HG03039 (cell line): ENCODE measurements at regions not wholly inside any gene's neighbourhood (a gene's known extent, or its start where the extent isn't known, plus 50 kb on each side); places are given as distances from the start of the nearest gene placed in this dataset.

ENCODE experiments used
- ATAC-seq: cut with Tn5 transposase; IDR thresholded peaks from one replicate; pipeline ENCODE4 v1.9.1; 2021; ENCODE audit warnings: mild to moderate bottlenecking, moderate library complexity; ENCODE audit not compliant: unreplicated experiment

DNA sequence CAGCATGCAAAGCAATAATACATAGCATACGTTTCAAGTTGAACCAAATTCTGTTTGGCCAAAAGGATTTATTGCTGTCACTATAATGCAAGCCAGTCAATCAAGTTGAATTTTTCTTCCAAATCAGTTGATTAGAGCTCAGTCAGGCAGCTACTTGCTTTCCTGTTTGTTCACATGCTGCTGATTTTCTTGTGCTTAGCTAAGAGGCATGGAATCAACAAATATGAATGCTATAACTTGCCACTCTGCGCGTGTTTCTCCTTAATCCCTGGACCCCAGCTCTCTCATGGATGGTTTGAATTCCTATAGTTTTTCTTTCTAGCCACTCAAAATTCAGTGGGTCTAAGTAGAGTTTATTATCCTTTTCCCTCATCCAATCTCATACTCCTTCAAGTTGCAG is 311.3 kb downstream of the KLF5 start:
- no peak for ATAC-seq

GRCh38 chr13:73369095-73369494 is 310.3 kb downstream of the KLF5 start:
- ATAC-seq: no peak

DNA sequence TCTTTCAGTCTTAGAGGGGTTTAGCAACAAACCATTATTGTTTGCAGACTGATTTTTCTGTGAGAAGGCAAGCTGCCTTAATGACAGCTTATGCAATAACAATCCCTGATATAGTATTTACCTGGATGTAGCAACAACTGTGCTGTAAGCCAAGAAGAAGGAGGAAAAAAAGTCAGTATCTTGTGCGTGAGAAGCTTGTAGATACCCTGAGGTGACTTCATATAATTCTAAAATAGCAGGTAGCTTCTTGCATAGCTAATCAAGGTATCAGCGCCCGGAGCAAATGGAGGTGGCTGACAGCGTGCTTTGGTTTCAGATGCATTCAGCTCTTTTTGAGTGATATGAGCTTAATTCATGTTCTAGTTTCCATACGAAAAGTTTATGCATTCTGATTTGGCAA is 309.8 kb downstream of the KLF5 start:
- ATAC-seq: no peak

GRCh38 chr13:73367886-73368285 is 309.1 kb downstream of the KLF5 start:
- no peak for ATAC-seq

GRCh38 chr13:73366241-73366640 is 307.4 kb downstream of the KLF5 start:
- ATAC-seq: no peak

DNA sequence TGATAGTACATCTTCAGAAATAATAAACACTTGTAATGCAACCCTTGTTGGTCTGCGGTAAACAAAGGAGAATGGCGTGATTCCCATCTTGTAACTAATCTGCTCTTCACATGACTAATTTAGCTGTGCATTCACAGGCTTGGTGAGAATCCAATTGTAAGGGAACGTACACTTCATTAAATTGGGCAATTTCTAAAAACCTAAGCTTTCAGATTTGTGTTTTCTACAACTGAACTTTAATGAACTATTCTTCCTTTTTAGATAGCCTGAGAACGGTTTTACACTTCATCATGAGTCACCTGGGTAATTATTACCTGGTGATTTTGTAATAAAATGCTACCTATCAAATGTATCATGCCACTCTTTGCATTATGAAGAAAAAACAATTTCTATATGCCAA is 306.9 kb downstream of the KLF5 start:
- no peak for ATAC-seq

DNA sequence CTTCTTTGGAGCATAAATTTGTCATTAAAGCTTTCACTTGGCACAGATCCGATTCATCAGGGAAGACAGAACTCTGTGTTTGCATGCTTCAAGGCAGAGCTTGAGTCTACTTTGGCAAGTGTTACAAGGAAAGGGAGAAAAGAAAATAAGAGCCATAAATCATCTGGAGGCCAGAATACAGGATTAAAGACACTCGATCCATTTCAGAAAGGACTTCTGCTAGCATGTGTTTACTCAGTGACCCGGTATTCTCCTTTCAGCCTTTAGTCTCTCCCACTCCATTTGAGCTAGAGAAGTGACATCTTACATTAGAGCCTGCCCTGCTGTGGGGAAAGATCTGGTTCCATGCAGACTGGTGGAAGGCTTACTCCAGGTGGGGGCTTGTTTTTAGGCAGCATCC is 306.4 kb downstream of the KLF5 start:
- ATAC-seq: no peak

DNA sequence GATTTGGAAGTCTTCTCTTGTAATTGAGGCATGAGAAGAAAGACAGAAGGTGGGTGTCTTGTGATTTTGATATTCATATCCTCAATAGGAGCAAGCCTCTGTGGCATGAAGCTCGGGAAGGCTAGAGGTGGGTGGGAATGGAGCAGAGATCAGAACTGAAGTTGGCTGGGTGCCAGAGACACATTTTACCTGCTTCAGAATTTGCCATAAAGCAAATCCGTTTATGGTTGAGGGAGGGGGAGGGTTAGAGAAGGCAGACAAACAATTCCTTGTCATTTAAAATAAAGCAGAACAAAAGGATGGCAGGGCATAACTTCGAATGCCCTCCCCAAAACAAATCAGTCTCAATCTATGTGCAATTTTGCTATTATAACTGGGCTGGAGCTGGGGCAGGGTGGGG is 305.9 kb downstream of the KLF5 start:
- ATAC-seq: no peak

- no peak for ATAC-seq
Observed at GRCh38 chr13:73358606-73359095, 299.8 kb downstream of the KLF5 start.

DNA sequence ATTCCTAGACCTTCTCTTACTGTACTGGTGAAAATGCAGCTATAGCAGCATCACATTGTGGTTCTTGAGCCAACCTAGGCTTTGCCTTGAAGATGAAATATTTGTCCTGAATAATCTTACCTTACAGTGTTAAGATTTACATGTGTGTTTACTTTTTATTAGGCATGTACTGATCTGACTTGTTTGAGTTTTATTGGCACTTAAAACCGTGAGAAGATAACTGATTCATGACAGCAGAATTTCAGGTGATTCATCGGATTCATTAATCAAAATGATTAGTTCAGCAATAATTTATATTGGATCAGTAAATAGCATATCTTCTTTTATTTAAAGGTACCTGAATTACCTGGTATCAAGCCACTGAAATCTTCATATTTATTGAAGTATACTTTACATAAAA is 296.3 kb downstream of the KLF5 start:
- ATAC-seq: no peak

DNA sequence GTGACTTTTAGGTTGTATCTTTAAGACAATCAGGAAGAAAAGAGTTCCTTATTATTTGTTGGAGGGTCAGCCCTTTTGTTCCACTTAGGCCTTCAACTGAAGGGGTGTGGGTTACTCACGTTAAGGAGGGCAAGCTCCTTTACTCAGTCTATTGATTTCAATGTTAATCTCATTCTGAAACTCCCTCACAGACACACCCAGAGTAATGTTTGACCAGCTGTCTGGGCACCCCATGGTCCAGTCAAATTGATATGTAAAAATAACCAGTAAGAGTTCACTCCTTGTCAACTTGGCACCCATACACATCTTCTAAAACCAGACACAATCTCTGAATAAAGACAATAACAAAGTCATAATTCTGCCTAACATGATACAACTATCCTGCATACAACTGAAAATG is 292.9 kb downstream of the KLF5 start:
- ATAC-seq: no peak

GRCh38 chr13:73341748-73342147 is 282.9 kb downstream of the KLF5 start:
- ATAC-seq: no peak

- no peak for ATAC-seq
Observed at GRCh38 chr13:73340069-73340468, 281.3 kb downstream of the KLF5 start.

- ATAC-seq: no peak
Observed at GRCh38 chr13:73339086-73339485, 280.3 kb downstream of the KLF5 start.

DNA sequence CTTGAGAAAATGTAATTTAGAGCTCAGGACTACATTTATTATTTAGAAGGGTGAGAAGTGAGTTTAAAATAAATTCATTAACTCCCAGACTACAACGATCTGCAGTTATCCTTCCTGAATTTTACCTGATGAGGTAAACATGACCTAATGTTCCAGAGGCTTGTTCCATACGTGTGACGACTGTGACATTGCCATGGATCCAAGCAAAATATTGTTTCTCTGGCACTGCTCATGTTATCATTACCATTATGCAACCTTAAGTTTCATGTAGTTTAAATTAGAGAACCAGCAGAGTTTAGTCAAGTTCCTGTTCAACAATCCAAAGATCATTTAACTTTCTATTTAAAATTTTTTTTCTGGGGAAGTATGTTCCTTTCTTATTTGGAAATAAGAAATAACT is 279.6 kb downstream of the KLF5 start:
- no peak for ATAC-seq

- no peak for ATAC-seq
Observed at GRCh38 chr13:73337532-73337931, 278.7 kb downstream of the KLF5 start.

DNA sequence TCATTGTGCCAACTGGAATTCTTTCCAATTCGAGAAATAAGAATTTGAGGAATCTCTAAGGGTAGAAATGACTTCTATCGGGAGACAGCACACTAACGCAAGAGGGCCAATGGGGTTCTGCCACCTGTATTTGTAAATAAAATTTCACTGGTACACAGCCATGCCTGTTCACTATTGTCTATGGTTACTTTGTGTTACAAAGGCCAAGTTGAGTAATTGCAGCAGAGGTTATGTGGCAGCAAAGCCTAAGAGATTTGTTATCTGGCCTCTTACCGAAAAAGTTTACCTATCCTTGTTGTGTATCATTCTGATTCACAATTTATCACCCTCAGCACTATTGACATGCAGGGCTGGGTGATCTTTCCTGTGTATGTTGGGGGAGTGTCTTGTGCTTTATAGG is 278.0 kb downstream of the KLF5 start:
- ATAC-seq: no peak

GRCh38 chr13:73335944-73336343 is 277.1 kb downstream of the KLF5 start:
- no peak for ATAC-seq

GRCh38 chr13:73335210-73335609 is 276.4 kb downstream of the KLF5 start:
- no peak for ATAC-seq

GRCh38 chr13:73334445-73334844 is 275.6 kb downstream of the KLF5 start:
- ATAC-seq: no peak

DNA sequence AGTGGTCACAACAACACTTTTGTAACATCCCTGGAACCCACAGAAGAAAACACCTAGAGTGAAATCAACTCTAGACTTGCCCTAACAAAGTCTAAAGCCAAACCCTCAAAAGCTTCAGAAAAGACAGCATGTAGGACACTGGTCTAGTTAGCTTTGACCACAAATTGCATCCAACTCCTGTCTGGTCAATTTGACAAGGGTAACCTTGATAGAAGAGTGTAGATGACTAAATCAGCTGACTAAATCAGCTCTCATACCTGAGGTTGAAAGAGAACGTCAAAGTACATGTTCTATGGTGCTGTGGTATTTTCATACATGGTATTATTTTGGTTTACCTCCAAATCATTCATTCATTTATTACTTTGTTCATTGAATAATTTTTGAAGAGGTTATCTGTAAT is 272.8 kb downstream of the KLF5 start:
- ATAC-seq: no peak

GRCh38 chr13:73329355-73329754 is 270.6 kb downstream of the KLF5 start:
- no peak for ATAC-seq

- ATAC-seq: no peak
Observed at GRCh38 chr13:73327579-73327978, 268.8 kb downstream of the KLF5 start.
